Stimulated activated CD8-positive, alpha-beta memory T cell treated with anti-CD3 and anti-CD28 coated beads, Interleukin-15, amount 100 ng/mL, for 24 hours (primary cell): ENCODE measurements at regions not wholly inside any gene's neighbourhood (a gene's known extent, or its start where the extent isn't known, plus 50 kb on each side); places are given as distances from the start of the nearest gene placed in this dataset.

ENCODE experiments used
- DNase-seq: peaks from one replicate; pipeline ENCODE4 v3.0.0-alpha.2; 2020; ENCODE audit warnings: low read depth

GRCh38 chr14:101025696-101026095, 122.2 kb upstream of the RTL1 start:
- no peak for DNase-seq

DNA sequence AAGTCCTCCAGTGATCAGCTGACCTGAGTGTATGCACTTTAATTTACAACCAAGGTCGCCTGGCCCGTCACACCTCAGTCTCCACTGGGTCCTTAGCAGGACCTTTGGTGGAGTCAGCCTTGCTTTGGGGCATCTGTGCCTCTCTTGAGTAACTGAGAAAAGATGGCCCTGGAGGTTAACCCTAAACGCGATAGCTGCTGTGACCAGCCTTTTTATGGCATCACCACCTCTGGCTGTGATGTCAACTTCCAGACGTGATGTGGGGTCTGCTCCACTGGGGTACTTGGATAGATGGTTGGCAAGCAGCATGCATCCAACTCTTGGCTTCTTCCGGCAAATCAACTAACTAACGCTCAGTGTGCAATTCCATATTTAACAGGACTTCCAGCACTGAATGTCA, 122.8 kb upstream of the RTL1 start:
- no peak for DNase-seq

DNA sequence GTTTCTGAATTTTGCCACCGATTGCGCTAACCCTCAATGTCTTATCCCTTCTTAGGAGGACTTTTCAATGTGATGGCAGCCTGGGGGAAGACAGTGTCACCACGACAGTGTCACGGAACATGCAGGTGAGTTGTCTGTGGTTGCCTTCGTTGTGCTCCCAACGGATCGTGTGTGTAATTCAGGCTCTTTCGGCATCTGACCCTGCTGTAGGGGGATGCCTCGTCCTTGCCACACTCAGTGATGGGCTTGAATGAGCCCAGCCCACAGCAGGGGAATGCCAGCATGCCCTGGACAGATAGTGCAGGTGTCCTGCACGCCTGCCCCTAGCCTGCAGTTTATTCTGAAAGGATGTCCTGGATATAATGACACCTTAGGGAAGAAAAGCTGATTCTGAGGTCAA, 123.8 kb upstream of the RTL1 start:
- no peak for DNase-seq

- no peak for DNase-seq
Measured at GRCh38 chr14:101027966-101028365, 124.4 kb upstream of the RTL1 start.

DNA sequence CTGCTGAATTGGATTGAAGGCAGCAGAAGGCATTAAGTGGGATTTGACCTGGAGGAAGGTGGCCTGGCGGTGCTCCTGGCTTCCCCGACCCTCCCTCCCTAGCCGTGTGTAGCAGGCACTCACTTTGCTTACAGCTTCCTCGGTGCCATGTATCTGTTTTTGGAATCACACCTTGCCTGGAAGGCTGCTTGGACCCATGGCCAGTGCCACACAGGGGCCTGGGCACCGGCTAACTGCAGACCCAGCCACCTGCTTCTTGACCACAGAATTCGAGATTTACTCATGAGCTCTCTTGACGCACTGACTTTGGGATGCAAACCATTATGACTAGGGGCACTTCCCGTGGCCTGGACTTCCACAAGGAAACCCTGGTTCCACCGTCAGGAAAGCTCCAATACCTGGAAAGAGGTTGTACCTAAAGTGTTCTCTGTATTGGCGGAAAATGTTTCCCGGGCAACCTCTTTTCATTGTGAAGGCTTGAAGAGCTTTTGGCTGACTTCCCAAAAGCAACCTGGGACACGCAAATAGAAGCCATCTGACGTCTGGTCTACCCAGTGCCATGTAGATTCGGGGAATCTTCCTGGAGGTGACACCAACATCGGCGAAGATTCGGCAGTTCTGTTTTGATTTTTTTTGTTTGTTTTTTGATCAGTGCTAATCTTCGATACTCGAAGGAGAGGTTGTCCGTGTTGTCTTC, 125.6 kb upstream of the RTL1 start:
- no peak for DNase-seq

DNA sequence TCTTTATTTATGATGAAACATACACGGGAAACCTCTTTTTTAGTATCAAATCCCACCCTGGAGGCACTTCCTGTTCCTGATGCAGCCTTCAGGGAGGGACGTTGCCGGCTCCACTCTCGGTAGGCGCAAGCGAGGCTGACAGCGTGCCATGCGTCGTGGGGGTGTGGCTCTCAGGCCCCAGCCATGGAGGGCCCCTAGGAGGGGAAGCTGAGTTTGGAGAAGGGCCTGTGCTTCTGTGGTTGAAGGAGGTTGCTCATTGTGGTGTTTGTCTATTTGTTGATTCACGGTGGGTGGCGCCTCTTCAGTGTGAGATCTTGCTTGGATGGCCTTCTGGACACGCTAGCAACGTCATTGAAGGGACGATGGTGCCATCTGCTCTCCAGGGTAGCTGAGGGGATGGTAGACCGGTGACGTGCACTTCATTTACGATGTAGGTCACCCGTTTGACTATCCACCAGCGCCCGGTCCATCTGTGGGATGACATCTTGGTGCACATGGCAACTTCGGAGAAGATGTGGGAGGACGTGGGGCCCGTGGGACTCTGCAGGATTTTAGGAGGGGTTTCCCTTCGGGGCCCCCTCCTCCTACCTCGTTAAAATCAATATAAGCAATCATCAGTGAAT, 126.3 kb upstream of the RTL1 start:
- DNase-seq, result no peak

DNA sequence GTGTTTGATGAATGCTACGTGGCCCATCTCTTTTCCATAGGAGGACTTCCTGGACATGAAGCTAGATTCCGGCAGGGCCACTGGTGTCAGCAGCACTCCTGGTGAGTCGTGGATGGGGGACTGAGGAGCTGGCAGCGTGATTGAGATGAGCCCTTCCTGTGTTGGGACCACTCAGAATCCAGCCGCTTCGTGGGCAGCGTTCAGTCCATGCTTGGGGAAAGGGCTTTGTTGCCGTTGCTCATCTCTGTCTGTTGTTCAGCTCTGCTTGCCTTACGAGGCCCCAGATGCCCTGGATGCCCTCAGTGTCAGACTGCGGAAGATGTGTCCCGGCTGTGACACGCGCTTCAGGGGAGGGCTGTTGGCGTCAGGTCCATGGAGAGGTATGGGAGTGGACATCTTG, 127.1 kb upstream of the RTL1 start:
- no peak for DNase-seq

DNA sequence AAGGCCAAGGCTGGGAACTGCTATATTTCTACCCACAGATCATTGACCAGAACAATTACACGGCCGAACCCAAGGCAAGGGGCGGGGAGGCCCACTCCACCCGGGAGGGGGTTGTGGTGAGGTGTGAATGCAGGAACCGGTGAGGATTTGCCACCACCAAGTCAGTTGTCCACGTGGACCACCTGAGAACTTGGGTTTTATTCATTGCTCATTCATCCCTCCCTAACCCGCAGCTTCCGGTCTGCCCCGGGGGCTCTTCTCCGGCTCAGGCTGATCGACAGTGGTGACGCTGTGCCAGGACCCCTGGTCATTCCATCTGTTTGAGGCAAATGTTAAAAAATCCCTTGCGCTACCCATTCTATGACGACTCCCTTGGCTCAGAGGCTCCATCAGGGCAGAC, 127.7 kb upstream of the RTL1 start:
- no peak for DNase-seq

- no peak for DNase-seq
Measured at GRCh38 chr14:101031721-101032120, 128.2 kb upstream of the RTL1 start.

- no peak for DNase-seq
Measured at GRCh38 chr14:101032433-101032832, 128.9 kb upstream of the RTL1 start.

DNA sequence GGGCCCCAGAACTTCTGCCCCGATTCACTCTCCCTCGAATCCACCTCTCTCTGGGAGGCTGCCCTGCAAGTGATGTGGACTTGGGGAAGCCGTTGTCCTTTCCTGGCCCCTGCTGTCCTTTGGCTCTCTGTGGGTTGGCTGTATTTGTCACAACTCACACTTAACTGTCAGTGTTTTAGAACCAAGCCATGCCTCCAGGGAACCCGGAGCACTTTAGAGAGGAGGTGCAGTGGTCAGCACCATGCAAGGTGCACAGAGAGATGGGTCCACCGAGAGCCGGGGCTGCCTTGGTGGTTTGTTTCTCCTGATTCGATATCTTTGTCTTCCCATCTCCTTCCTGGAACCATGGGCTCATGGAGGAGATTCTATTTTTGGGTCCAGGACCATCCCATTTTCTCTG, 129.5 kb upstream of the RTL1 start:
- DNase-seq, result no peak

GRCh38 chr14:101033446-101034165, 130.1 kb upstream of the RTL1 start:
- no peak for DNase-seq

GRCh38 chr14:101034986-101035385, 131.5 kb upstream of the RTL1 start:
- DNase-seq, result no peak

DNA sequence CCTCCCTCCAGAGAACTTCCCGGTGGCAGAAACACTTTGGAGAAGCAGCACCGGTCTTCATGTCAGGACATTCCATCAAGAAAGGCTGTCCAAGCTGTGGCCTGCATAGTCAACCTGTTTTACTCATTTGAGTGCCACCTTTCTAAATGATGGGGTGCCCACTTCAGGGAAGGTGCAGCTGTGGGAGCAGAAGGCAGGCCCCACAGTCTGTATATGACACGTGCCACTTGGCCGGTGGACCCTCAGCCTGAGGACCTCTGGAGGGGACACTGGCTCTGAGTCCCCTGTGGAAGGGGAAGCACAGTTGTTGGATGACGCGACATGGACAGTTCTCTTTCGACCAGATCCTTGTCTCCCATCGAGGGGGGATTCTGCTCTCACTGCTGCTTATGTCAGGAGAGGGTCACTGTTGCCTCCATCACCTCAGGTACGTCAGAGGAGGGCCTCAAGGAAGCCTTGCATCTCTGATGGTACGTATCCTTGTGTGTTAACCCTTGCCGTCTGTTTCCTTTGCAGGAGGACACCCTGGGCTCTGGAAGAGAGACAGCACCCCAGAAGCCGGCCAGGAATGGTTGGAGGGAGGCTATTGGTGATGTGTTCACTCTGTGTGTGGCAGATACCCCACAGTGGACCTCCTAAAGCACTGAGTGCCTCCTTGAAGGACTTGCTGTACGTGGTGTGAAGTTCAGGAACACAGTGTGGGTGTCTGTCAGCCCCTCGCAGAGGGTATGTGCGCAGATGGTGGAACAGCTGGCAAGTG, 132.1 kb upstream of the RTL1 start:
- DNase-seq, result no peak

DNA sequence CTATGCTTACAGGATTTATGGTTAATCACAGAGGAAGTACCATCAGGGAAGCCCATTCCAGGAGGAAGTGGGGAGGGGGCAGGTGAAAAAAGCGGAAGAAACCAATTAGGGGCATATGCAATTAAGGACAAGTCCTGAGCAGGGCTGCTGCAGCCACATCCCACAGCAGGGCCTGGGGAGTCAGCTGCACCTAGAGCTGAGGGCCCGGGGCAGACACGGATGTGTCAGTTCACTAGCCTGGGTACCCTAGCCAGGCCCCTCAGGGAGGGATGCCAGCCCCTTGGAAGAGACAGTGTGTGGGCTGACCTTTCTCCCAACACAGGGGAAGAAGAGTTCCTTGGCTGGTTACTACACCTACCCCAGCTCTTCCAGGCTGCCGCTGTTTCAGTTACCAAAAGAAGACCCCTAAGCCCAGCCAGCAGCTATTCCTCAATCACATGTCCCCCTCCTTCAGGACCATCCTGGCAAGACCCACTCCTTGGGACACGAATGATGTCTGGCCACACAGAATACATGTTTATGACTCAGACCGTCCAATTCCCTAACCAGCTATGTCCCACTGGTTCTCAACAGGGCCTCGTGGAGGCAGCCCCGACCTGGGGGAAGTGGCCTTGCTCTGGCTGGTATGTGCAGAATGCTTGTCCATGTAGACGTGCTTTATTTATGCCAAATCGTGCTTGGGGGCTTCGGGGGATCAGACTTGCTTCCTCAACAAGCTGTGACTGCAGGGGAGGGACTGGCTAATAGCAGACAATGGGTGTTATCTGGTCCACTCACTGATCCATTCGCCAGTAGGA, 133.7 kb upstream of the RTL1 start:
- no peak for DNase-seq

- DNase-seq, result no peak
Measured at GRCh38 chr14:101039031-101039754, 135.7 kb upstream of the RTL1 start.

- DNase-seq, result no peak
Measured at GRCh38 chr14:101039755-101040138, 136.2 kb upstream of the RTL1 start.

DNA sequence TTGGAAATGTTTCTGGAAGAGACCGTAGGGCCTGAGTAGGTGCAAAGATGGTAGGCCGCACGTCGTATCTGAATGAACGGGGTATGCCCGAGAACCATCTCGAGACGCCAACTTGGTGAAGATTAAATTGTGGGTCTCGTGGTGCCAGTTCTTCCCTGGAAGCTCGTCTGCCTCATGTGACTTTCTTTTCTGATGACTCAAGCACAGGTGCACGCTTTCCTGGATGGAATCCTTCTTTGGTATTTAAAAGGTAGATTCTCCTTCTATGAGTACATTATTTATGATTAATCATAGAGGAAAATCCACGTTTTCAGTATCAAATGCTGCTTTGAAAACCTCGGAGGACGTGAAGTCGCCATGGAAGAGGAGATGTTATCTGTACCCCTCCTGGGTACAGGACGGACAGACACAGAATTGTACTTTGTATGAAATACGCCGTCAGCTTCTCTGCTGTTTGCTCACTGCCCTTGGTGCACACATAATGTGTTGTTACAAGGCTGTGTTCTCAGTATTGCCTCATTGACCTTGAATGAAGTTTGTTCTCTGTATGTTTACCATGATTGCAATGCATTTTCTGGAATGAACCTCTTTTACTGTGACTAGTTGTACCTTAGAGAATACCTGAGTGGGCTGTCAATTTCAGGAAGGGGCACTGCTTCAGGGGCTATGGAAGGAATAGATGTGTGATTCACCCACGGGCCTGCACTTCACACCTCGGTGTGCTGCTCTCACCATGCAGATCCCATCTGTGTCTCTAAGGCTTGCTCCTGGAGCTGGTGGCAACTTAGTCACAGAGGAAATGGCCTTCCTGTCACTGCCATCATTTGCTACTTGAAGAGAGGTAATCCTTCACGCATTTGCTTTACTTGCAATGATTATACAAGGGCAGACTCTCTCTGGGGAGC, 137.3 kb upstream of the RTL1 start:
- no peak for DNase-seq

- no peak for DNase-seq
Measured at GRCh38 chr14:101043891-101044290, 140.4 kb upstream of the RTL1 start.

GRCh38 chr14:101044741-101045140, 141.2 kb upstream of the RTL1 start:
- no peak for DNase-seq
